ENCODE measurements at regions not wholly inside any gene's neighbourhood (a gene's known extent, or its start where the extent isn't known, plus 50 kb on each side); places are given as distances from the start of the nearest gene placed in this dataset.

- no peak overlapping the region for H3K27ac ChIP-seq (ENCODE audit: insufficient read depth in 1 of 2, low read depth in 1 of 2, low read length in 2 of 2, poor library complexity in 1 of 2, severe bottlenecking in 2 of 2)
- no peaks in the 10 kb centered on the region for H3K27me3 ChIP-seq (replicated peaks in 2 of 5; ENCODE audit: control insufficient read depth in 4 of 5, insufficient read depth in 5 of 5, low read length in 4 of 5)
- H3K4me3 ChIP-seq (ENCODE audit: control insufficient read depth in 1 of 7, extremely low read depth in 1 of 7, insufficient read depth in 4 of 7, low read depth in 2 of 7, low read length in 6 of 7): no peak overlapping the region
- ChIA-PET CTCF (no interaction called here), POLR2A (no interaction called here)
- WGBS (ENCODE audit: insufficient coverage): 92% methylated on average over 5 of the region's 8 CpGs
- DNase-seq: no peak
- H3K36me3 ChIP-seq (ENCODE audit: control insufficient read depth in 4 of 4, insufficient read depth in 4 of 4, low read length in 3 of 4): no peaks in the 10 kb centered on the region
- peaks cover 0 to 4% (median 0%) of the 10 kb centered on the region in 5 experiments for H3K9me3 ChIP-seq (ENCODE audit: control extremely low read depth in 1 of 5, control insufficient read depth in 4 of 5, insufficient read depth in 2 of 5, low read depth in 1 of 5, low read length in 4 of 5)
- no peaks in the 10 kb centered on the region for H3K4me1 ChIP-seq (ENCODE audit: control extremely low read depth in 1 of 4, control insufficient read depth in 4 of 4, insufficient read depth in 4 of 4, low read length in 3 of 4)
Observed at GRCh38 chr5:2892466-2893000, 141.1 kb upstream of the IRX2 start.

DNA sequence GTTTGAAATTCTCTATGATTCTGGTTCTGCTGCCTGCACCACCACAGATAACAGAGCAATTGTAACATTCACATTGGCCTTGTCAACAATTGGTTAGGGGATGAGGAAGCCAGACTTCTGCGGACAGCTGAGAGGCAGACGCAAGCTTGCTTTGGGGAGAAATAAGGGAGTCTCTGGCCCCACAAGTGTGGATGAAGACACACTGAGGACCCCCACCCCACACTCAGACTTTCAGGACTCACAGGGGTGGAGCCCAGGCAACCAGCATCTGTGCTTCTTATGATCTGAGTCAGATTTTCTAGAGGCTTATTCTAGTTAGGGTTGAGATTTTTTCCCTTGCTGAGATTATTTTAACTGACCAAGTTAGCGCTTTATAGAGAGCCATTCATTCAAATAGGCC is 140.3 kb upstream of the IRX2 start:
- ChIA-PET CTCF (no interaction called here), POLR2A (no interaction called here)
- no peak overlapping the region for H3K4me3 ChIP-seq (ENCODE audit: control insufficient read depth in 1 of 7, extremely low read depth in 1 of 7, insufficient read depth in 4 of 7, low read depth in 2 of 7, low read length in 6 of 7)
- no peaks in the 10 kb centered on the region for H3K27me3 ChIP-seq (replicated peaks in 2 of 5; ENCODE audit: control insufficient read depth in 4 of 5, insufficient read depth in 5 of 5, low read length in 4 of 5)
- no peaks in the 10 kb centered on the region for H3K36me3 ChIP-seq (ENCODE audit: control insufficient read depth in 4 of 4, insufficient read depth in 4 of 4, low read length in 3 of 4)
- H3K4me1 ChIP-seq (ENCODE audit: control extremely low read depth in 1 of 4, control insufficient read depth in 4 of 4, insufficient read depth in 4 of 4, low read length in 3 of 4): no peaks in the 10 kb centered on the region
- H3K27ac ChIP-seq (ENCODE audit: insufficient read depth in 1 of 2, low read depth in 1 of 2, low read length in 2 of 2, poor library complexity in 1 of 2, severe bottlenecking in 2 of 2): no peak overlapping the region
- 100% methylated on average over 1 of the region's 3 CpGs for WGBS (ENCODE audit: insufficient coverage)
- no peak for DNase-seq
- H3K9me3 ChIP-seq (ENCODE audit: control extremely low read depth in 1 of 5, control insufficient read depth in 4 of 5, insufficient read depth in 2 of 5, low read depth in 1 of 5, low read length in 4 of 5): peaks cover 0 to 2% (median 0%) of the 10 kb centered on the region in 5 experiments

DNA sequence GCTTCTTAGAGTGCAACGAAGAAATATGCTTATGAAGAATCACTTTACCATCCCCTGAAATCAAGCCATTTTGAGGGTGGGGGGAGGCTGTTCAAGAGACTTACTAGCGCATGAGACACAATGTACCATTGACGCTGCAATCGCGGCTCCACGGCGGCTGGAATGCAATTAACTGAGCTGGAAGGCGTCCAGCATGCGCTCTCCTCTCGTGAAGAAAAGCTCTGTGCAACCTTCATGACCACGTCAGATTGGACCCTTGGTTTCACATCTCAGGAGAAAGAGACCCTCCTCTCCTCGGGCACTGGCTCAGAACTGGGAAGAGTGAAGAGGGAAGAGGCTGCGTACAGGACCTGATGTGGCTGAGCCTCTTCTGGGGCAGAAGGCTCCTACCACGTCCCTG is 138.5 kb upstream of the IRX2 start:
- Histone ChIP-seq H3K27me3 (replicated peaks in 2 of 5; ENCODE audit: control insufficient read depth in 4 of 5, insufficient read depth in 5 of 5, low read length in 4 of 5) (no peaks in the 10 kb centered on the region), H3K4me3 (ENCODE audit: control insufficient read depth in 1 of 7, extremely low read depth in 1 of 7, insufficient read depth in 4 of 7, low read depth in 2 of 7, low read length in 6 of 7) (no peak overlapping the region), H3K4me1 (ENCODE audit: control extremely low read depth in 1 of 4, control insufficient read depth in 4 of 4, insufficient read depth in 4 of 4, low read length in 3 of 4) (no peaks in the 10 kb centered on the region), H3K27ac (ENCODE audit: insufficient read depth in 1 of 2, low read depth in 1 of 2, low read length in 2 of 2, poor library complexity in 1 of 2, severe bottlenecking in 2 of 2) (no peak overlapping the region), H3K36me3 (ENCODE audit: control insufficient read depth in 4 of 4, insufficient read depth in 4 of 4, low read length in 3 of 4) (no peaks in the 10 kb centered on the region), H3K9me3 (ENCODE audit: control extremely low read depth in 1 of 5, control insufficient read depth in 4 of 5, insufficient read depth in 2 of 5, low read depth in 1 of 5, low read length in 4 of 5) (peaks cover 0 to 2% (median 0%) of the 10 kb centered on the region in 5 experiments)
- ChIA-PET CTCF (no interaction called here), POLR2A (no interaction called here)
- no peak for DNase-seq
- WGBS (ENCODE audit: insufficient coverage): 98% methylated on average over 13 of the region's 14 CpGs

GRCh38 chr5:2888520-2889060 is 137.1 kb upstream of the IRX2 start:
- Histone ChIP-seq H3K9me3 (ENCODE audit: control extremely low read depth in 1 of 5, control insufficient read depth in 4 of 5, insufficient read depth in 2 of 5, low read depth in 1 of 5, low read length in 4 of 5) (peaks cover 0 to 2% (median 0%) of the 10 kb centered on the region in 5 experiments), H3K27ac (ENCODE audit: insufficient read depth in 1 of 2, low read depth in 1 of 2, low read length in 2 of 2, poor library complexity in 1 of 2, severe bottlenecking in 2 of 2) (no peak overlapping the region), H3K36me3 (ENCODE audit: control insufficient read depth in 4 of 4, insufficient read depth in 4 of 4, low read length in 3 of 4) (no peaks in the 10 kb centered on the region), H3K27me3 (replicated peaks in 2 of 5; ENCODE audit: control insufficient read depth in 4 of 5, insufficient read depth in 5 of 5, low read length in 4 of 5) (no peaks in the 10 kb centered on the region), H3K4me1 (ENCODE audit: control extremely low read depth in 1 of 4, control insufficient read depth in 4 of 4, insufficient read depth in 4 of 4, low read length in 3 of 4) (no peaks in the 10 kb centered on the region), H3K4me3 (ENCODE audit: control insufficient read depth in 1 of 7, extremely low read depth in 1 of 7, insufficient read depth in 4 of 7, low read depth in 2 of 7, low read length in 6 of 7) (no peak overlapping the region)
- no peak for DNase-seq
- CTCF ChIA-PET: no interaction called here
- WGBS (ENCODE audit: insufficient coverage): no CpG with 5 or more reads among the region's 5 CpGs
- POLR2A ChIA-PET: no interaction called here

DNA sequence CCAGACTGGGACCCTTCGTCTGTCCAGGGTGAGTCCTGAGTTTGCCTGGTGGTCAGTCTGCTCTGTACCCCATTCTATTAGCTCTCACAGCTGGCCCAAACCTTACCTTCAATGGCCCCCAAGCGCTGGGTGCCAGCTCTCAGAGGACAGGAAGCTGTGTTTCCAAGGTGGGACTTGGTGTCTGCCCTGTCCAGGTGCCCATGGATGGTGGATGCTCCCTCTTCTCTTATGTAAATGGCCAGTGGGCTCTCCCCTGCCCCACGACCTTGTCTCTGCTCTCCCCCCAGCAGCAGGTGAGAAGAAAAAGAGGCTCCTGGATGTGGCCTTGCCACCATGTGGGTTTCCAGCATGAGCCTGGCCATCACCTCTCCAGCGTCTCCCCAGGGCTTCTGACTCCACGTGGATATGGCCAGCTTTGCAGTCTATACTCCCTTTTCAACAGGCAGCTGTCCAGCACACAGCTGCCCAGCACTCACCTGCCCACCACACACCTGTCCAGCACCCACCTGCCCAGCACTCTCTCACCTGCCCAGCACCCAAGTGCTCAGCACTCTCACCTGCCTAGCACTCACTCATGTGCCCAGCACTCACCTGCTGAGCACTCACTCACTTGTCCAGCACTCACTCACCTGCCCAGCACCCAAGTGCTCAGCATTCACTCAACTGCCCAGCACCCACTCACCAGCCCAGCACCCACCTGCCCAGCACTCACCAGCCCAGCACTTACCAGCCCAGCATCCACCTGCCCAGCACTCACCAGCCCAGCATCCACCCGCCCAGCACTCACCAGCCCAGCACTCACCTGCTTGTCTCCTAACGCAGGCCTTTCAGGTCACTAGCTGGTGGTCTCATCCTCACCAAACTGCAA is 136.2 kb upstream of the IRX2 start:
- H3K4me1 ChIP-seq (ENCODE audit: control extremely low read depth in 1 of 4, control insufficient read depth in 4 of 4, insufficient read depth in 4 of 4, low read length in 3 of 4): no peaks in the 10 kb centered on the region

DNA sequence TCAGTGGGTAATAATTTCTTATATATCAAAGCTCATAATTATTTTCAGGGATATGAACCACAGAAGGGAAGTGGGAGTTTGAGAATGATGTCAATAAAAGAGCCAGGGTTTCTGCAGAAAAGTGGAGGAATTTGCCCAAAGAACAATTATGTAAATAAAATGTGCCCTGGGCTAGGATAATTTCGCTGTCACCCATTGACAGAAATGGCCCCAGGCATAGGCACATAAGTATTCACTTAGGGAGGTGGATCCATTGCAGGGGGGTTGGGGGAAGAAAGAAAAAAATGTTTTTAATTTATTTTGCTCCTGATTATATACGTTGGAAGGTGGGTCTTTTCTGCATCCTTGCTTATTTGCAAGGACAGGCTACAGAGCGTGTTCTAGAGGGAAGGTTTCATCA is 135.1 kb upstream of the IRX2 start:
- no peak for DNase-seq
- H3K27ac ChIP-seq (ENCODE audit: insufficient read depth in 1 of 2, low read depth in 1 of 2, low read length in 2 of 2, poor library complexity in 1 of 2, severe bottlenecking in 2 of 2): no peak overlapping the region
- H3K9me3 ChIP-seq (ENCODE audit: control extremely low read depth in 1 of 5, control insufficient read depth in 4 of 5, insufficient read depth in 2 of 5, low read depth in 1 of 5, low read length in 4 of 5): peaks cover 0 to 2% (median 0%) of the 10 kb centered on the region in 5 experiments
- H3K4me3 ChIP-seq (ENCODE audit: control insufficient read depth in 1 of 7, extremely low read depth in 1 of 7, insufficient read depth in 4 of 7, low read depth in 2 of 7, low read length in 6 of 7): no peak overlapping the region
- no peaks in the 10 kb centered on the region for H3K36me3 ChIP-seq (ENCODE audit: control insufficient read depth in 4 of 4, insufficient read depth in 4 of 4, low read length in 3 of 4)
- WGBS (ENCODE audit: insufficient coverage): 90% methylated on average over 2 of the region's 3 CpGs
- POLR2A ChIA-PET: no interaction called here
- H3K4me1 ChIP-seq (ENCODE audit: control extremely low read depth in 1 of 4, control insufficient read depth in 4 of 4, insufficient read depth in 4 of 4, low read length in 3 of 4): no peaks in the 10 kb centered on the region
- no peaks in the 10 kb centered on the region for H3K27me3 ChIP-seq (replicated peaks in 2 of 5; ENCODE audit: control insufficient read depth in 4 of 5, insufficient read depth in 5 of 5, low read length in 4 of 5)
- CTCF ChIA-PET: no interaction called here

More for the DNA sequence above, 136.2 kb upstream of the IRX2 start:
- 88% methylated on average over 7 of the region's 7 CpGs for WGBS (ENCODE audit: insufficient coverage)
- DNase-seq: no peak
- peaks cover 0 to 2% (median 0%) of the 10 kb centered on the region in 5 experiments for H3K9me3 ChIP-seq (ENCODE audit: control extremely low read depth in 1 of 5, control insufficient read depth in 4 of 5, insufficient read depth in 2 of 5, low read depth in 1 of 5, low read length in 4 of 5)
- no peak overlapping the region for H3K27ac ChIP-seq (ENCODE audit: insufficient read depth in 1 of 2, low read depth in 1 of 2, low read length in 2 of 2, poor library complexity in 1 of 2, severe bottlenecking in 2 of 2)
- POLR2A ChIA-PET: no interaction called here
- no peak overlapping the region for H3K4me3 ChIP-seq (ENCODE audit: control insufficient read depth in 1 of 7, extremely low read depth in 1 of 7, insufficient read depth in 4 of 7, low read depth in 2 of 7, low read length in 6 of 7)
- no peaks in the 10 kb centered on the region for H3K36me3 ChIP-seq (ENCODE audit: control insufficient read depth in 4 of 4, insufficient read depth in 4 of 4, low read length in 3 of 4)
- CTCF ChIA-PET: no interaction called here
- no peaks in the 10 kb centered on the region for H3K27me3 ChIP-seq (replicated peaks in 2 of 5; ENCODE audit: control insufficient read depth in 4 of 5, insufficient read depth in 5 of 5, low read length in 4 of 5)

DNA sequence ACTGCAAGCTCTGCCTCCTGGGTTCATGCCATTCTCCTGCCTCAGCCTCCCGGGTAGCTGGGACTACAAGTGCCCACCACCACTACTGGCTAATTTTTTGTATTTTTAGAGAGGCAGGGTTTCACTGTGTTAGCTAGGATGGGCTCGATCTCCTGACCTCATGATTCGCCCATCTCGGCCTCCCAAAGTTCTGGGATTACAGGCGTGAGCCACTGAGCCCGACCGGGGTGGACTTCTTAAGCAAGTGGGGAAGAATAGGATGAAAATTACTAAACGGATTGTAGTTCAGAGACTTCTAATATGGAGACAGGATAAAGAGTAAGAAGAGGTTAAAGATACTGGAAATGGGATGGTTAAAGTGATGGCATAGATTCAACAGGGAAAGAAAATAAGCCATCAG is 132.3 kb upstream of the IRX2 start:
- CTCF ChIA-PET: interaction anchor here (1.4 kb wide), 1 partner anchor 13 kb away, joined by 4 read pairs; no protein-coding TSS in a partner anchor
- Histone ChIP-seq H3K36me3 (ENCODE audit: control insufficient read depth in 4 of 4, insufficient read depth in 4 of 4, low read length in 3 of 4) (no peaks in the 10 kb centered on the region), H3K27me3 (replicated peaks in 2 of 5; ENCODE audit: control insufficient read depth in 4 of 5, insufficient read depth in 5 of 5, low read length in 4 of 5) (no peaks in the 10 kb centered on the region), H3K27ac (ENCODE audit: insufficient read depth in 1 of 2, low read depth in 1 of 2, low read length in 2 of 2, poor library complexity in 1 of 2, severe bottlenecking in 2 of 2) (no peak overlapping the region), H3K4me3 (ENCODE audit: control insufficient read depth in 1 of 7, extremely low read depth in 1 of 7, insufficient read depth in 4 of 7, low read depth in 2 of 7, low read length in 6 of 7) (no peak overlapping the region), H3K4me1 (ENCODE audit: control extremely low read depth in 1 of 4, control insufficient read depth in 4 of 4, insufficient read depth in 4 of 4, low read length in 3 of 4) (no peaks in the 10 kb centered on the region), H3K9me3 (ENCODE audit: control extremely low read depth in 1 of 5, control insufficient read depth in 4 of 5, insufficient read depth in 2 of 5, low read depth in 1 of 5, low read length in 4 of 5) (peaks cover 0 to 9% (median 2%) of the 10 kb centered on the region in 5 experiments)
- WGBS (ENCODE audit: insufficient coverage): 97% methylated on average over 7 of the region's 8 CpGs
- no peak for DNase-seq
- POLR2A ChIA-PET: no interaction called here
